B cell (primary cell): ENCODE measurements at regions not wholly inside any gene's neighbourhood (a gene's known extent, or its start where the extent isn't known, plus 50 kb on each side); places are given as distances from the start of the nearest gene placed in this dataset.

ENCODE experiments used
- ATAC-seq: fragments of 200-7000 bp; cut with Tn5 transposase; one replicate; pipeline ENCODE4 v1.10.0; 2021; ENCODE audit warnings: low read depth, mild to moderate bottlenecking, moderate number of reproducible peaks, moderate library complexity
- CTCF ChIA-PET: fragments of 350-600 bp; sonication (Branson Sonifier 250); formaldehyde crosslinking; loops from one replicate; lab custom pipeline; 2021; ENCODE audit warnings: antibody characterized with exemption, inconsistent platforms; lab: Charles Lee
- POLR2A ChIA-PET: fragments of 350-600 bp; sonication (Branson Sonifier 250); formaldehyde crosslinking; loops from one replicate; lab custom pipeline; 2021; ENCODE audit warnings: antibody characterized with exemption; lab: Charles Lee
- DNase-seq: peaks from one replicate; pipeline ENCODE4 v3.0.0; 2013
- H2AFZ ChIP-seq: 2 replicates; pipeline ENCODE4 v1.6.1; 2012; ENCODE audit warnings: mild to moderate bottlenecking, low read depth, low read length; ENCODE audit not compliant: insufficient read depth, poor library complexity, severe bottlenecking
- H3K27ac ChIP-seq, 2 donors: 1 replicate in 1 of 2; 2 replicates in 1 of 2; pipeline ENCODE4 v1.5.1; 2012 to 2013; ENCODE audit warnings: low read length in 2 of 2, mild to moderate bottlenecking in 2 of 2, moderate library complexity in 1 of 2
- H3K27me3 ChIP-seq, 4 experiments: fragments of 200-600 bp in 1 of 4; sonication (generic) in 1 of 4; replicated peaks in 1 of 4; 1 replicate in 2 of 4; 2 replicates in 2 of 4; pipeline versions ENCODE4 v1.6.1 to v1.7.0; 2013 to 2016; ENCODE audit warnings: low read length in 3 of 4, mild to moderate bottlenecking in 2 of 4, mixed read lengths in 1 of 4, moderate library complexity in 1 of 4; ENCODE audit not compliant: insufficient read depth in 4 of 4, control insufficient read depth in 3 of 4; ENCODE audit errors: control extremely low read depth in 1 of 4
- H3K36me3 ChIP-seq, 2 experiments: replicated peaks in 1 of 2; 1 replicate in 1 of 2; 2 replicates in 1 of 2; pipeline versions ENCODE4 v1.6.1 to v1.7.1; 2013; ENCODE audit warnings: low read length in 1 of 2; ENCODE audit not compliant: insufficient read depth in 2 of 2, control insufficient read depth in 1 of 2; ENCODE audit errors: control extremely low read depth in 1 of 2, extremely low read depth in 1 of 2
- H3K4me1 ChIP-seq, 2 donors: fragments of 200-600 bp in 1 of 2; sonication (generic) in 1 of 2; 1 replicate in 1 of 2; 2 replicates in 1 of 2; pipeline versions ENCODE4 v1.5.1 to v1.6.1; 2013 to 2017; ENCODE audit warnings: low read length in 2 of 2; ENCODE audit not compliant: control insufficient read depth in 2 of 2, insufficient read depth in 2 of 2
- H3K4me2 ChIP-seq: replicated peaks from 2 replicates; pipeline ENCODE3; 2012; ENCODE audit warnings: mild to moderate bottlenecking, low read depth, low read length; ENCODE audit not compliant: poor library complexity, severe bottlenecking
- H3K4me3 ChIP-seq, 5 experiments: fragments of 200-600 bp in 1 of 5; sonication (generic) in 1 of 5; 1 replicate in 3 of 5; 2 replicates in 2 of 5; pipeline versions ENCODE4 v1.5.1 to v1.7.0; 2011 to 2016; ENCODE audit warnings: low read length in 4 of 5, mild to moderate bottlenecking in 4 of 5, low read depth in 2 of 5, control low read depth in 1 of 5, moderate library complexity in 1 of 5; ENCODE audit not compliant: insufficient read depth in 1 of 5; ENCODE audit errors: control extremely low read depth in 1 of 5, extremely low read depth in 1 of 5
- H3K79me2 ChIP-seq: fragments of 200-600 bp; sonication (generic); one replicate; pipeline ENCODE4 v1.6.0; 2016; ENCODE audit warnings: low read length; ENCODE audit not compliant: control insufficient read depth, insufficient read depth
- H3K9ac ChIP-seq: fragments of 200-600 bp; sonication (generic); 2 replicates; pipeline ENCODE4 v1.6.1; 2017; ENCODE audit warnings: mild to moderate bottlenecking, low read length, moderate library complexity
- H3K9me3 ChIP-seq, 3 donors: one replicate each; pipeline versions ENCODE4 v1.6.1 to v1.7.1; 2013; ENCODE audit warnings: low read length in 2 of 3; ENCODE audit not compliant: control insufficient read depth in 2 of 3, insufficient read depth in 1 of 3; ENCODE audit errors: control extremely low read depth in 1 of 3
- H4K20me1 ChIP-seq: 2 replicates; pipeline ENCODE4 v1.6.0; 2012; ENCODE audit warnings: mild to moderate bottlenecking, low read length; ENCODE audit not compliant: insufficient read depth, control insufficient read depth, poor library complexity, severe bottlenecking
- H3K27ac Mint-ChIP-seq: one replicate; pipeline ENCODE4 v1.8.0; 2021; ENCODE audit warnings: mixed read lengths
- H3K27me3 Mint-ChIP-seq: one replicate; pipeline ENCODE4 v1.8.0; 2021; ENCODE audit warnings: mixed read lengths
- H3K4me1 Mint-ChIP-seq: one replicate; pipeline ENCODE4 v1.8.0; 2021; ENCODE audit warnings: mixed read lengths
- H3K4me3 Mint-ChIP-seq: one replicate; pipeline ENCODE4 v1.8.0; 2021; ENCODE audit warnings: mixed read lengths
- H3K9me3 Mint-ChIP-seq: one replicate; pipeline ENCODE4 v1.8.0; 2022; ENCODE audit warnings: mixed read lengths; ENCODE audit not compliant: insufficient read depth
- EZH2 ChIP-seq: IDR thresholded peaks from 2 replicates; pipeline ENCODE4 v1.6.1; 2012; ENCODE audit warnings: borderline replicate concordance, low read depth, mild to moderate bottlenecking, moderate library complexity, low read length; ENCODE audit not compliant: insufficient read depth, poor library complexity, severe bottlenecking
- WGBS: methylation state at CpG from one replicate; pipeline ENCODE4 v1.1.5; 2013; ENCODE audit warnings: missing lambda C conversion rate; ENCODE audit not compliant: insufficient coverage; 5-methylcytosine and 5-hydroxymethylcytosine counted together
- intact Hi-C: fragments of 100-400 bp; cut with micrococcal nuclease; formaldehyde crosslinking; loops from one replicate; pipeline ENCODE4 v1.10.0; 2022
- TF ChIP-seq, protein P1 (sequence below): fragments of 200-600 bp; IDR thresholded peaks from one replicate; pipeline ENCODE4 v1.8.0; 2022; ENCODE audit warnings: antibody characterized with exemption, mild to moderate bottlenecking

DNA sequence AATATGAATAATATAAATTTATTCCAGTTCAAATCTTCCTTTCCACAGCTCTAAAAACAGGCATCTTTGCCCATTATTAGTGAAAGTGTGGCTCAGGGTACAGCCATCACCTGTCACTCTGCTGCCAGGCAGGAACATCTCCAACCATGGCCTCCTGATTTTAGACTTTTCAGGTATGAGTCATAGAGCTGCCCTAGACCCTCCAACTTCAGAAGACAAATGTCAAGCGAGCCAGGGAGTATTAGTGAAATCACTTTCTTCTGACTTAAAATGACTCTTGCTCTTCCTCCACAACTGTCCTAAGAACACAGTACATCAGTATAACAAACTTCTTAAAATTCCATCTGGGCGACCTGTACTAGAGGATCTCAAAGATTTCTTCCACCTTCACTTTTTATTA is 78.1 kb upstream of the AKAP13 start:
- CTCF ChIA-PET = interaction anchor here (0.7 to 15.6 kb wide), 5 partner anchors 11 to 111 kb away, joined by 3 to 401 read pairs (median 5); no protein-coding TSS in a partner anchor
- no peaks in the 10 kb centered on the region for H3K27me3 Mint-ChIP-seq
- DNase-seq (no peak), ATAC-seq (no peak)
- 83% methylated on average over 1 of the region's 2 CpGs for WGBS
- H3K4me1 Mint-ChIP-seq = peaks cover 22% of the 10 kb centered on the region
- POLR2A ChIA-PET = interaction anchor here (0.7 to 2.1 kb wide), 2 partner anchors 10 to 23 kb away, joined by 3 to 8 read pairs; no protein-coding TSS in a partner anchor
- no peak overlapping the region for H2AFZ ChIP-seq
- H3K9me3 ChIP-seq = peaks cover 0 to 8% (median 0%) of the 10 kb centered on the region in 3 donors
- no peak overlapping the region for H3K27ac ChIP-seq
- no peaks in the 10 kb centered on the region for H4K20me1 ChIP-seq
- H3K4me1 ChIP-seq = peaks cover under 1 to 16% of the 10 kb centered on the region in 2 donors
- no peaks in the 10 kb centered on the region for H3K9me3 Mint-ChIP-seq
- H3K27me3 ChIP-seq = no peaks in the 10 kb centered on the region
- H3K9ac ChIP-seq = no peak overlapping the region
- H3K4me2 ChIP-seq = no peak overlapping the region
- no peaks in the 10 kb centered on the region for H3K36me3 ChIP-seq
- TF ChIP-seq EZH2 = no peak
- TF ChIP-seq, protein P1, sequence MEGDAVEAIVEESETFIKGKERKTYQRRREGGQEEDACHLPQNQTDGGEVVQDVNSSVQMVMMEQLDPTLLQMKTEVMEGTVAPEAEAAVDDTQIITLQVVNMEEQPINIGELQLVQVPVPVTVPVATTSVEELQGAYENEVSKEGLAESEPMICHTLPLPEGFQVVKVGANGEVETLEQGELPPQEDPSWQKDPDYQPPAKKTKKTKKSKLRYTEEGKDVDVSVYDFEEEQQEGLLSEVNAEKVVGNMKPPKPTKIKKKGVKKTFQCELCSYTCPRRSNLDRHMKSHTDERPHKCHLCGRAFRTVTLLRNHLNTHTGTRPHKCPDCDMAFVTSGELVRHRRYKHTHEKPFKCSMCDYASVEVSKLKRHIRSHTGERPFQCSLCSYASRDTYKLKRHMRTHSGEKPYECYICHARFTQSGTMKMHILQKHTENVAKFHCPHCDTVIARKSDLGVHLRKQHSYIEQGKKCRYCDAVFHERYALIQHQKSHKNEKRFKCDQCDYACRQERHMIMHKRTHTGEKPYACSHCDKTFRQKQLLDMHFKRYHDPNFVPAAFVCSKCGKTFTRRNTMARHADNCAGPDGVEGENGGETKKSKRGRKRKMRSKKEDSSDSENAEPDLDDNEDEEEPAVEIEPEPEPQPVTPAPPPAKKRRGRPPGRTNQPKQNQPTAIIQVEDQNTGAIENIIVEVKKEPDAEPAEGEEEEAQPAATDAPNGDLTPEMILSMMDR = no peak
- H3K4me3 Mint-ChIP-seq = no peak overlapping the region
- no peak overlapping the region for H3K27ac Mint-ChIP-seq
- H3K4me3 ChIP-seq = no peak overlapping the region
- intact Hi-C loops = no loop called here
- no peaks in the 10 kb centered on the region for H3K79me2 ChIP-seq

DNA sequence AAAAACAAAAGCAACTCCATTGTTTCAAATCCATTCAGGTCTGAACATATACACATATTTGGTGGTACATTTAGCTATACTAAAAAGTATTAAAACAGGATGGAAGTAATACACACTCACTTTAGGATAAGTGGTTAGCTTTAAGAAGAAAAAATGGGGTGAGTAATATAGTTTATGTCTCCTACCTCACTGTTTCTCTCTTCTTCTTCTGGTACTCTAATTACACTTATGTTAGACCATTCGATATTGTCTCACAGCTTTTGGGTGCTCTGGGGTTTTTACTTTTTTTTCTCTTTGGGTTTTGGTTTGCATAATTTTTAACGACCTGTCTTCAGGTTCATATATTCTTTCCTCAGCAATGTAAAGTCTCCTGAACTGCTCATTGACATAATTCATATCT is 75.4 kb upstream of the AKAP13 start:
- no peak overlapping the region for H3K4me3 ChIP-seq
- no peak overlapping the region for H3K27ac ChIP-seq
- DNase-seq (no peak), ATAC-seq (no peak)
- H3K27ac Mint-ChIP-seq = no peak overlapping the region
- H3K9ac ChIP-seq = no peak overlapping the region
- H3K79me2 ChIP-seq = no peaks in the 10 kb centered on the region
- no CpG with 5 or more reads among the region's 2 CpGs for WGBS
- H3K4me3 Mint-ChIP-seq = no peak overlapping the region
- H3K4me1 Mint-ChIP-seq = peaks cover 41% of the 10 kb centered on the region
- H3K36me3 ChIP-seq = no peaks in the 10 kb centered on the region
- H3K9me3 Mint-ChIP-seq = no peaks in the 10 kb centered on the region
- H3K27me3 ChIP-seq = no peaks in the 10 kb centered on the region
- ChIA-PET CTCF (interaction anchor here (0.7 to 1.1 kb wide), 3 partner anchors 9 to 109 kb away, joined by 3 to 7 read pairs (median 3); no protein-coding TSS in a partner anchor), POLR2A (no interaction called here)
- no peaks in the 10 kb centered on the region for H3K27me3 Mint-ChIP-seq
- H2AFZ ChIP-seq = no peak overlapping the region
- no peaks in the 10 kb centered on the region for H4K20me1 ChIP-seq
- H3K4me1 ChIP-seq = peaks cover 22 to 36% of the 10 kb centered on the region in 2 donors
- H3K9me3 ChIP-seq = peaks cover 0 to 16% (median 0%) of the 10 kb centered on the region in 3 donors
- intact Hi-C loops = no loop called here
- H3K4me2 ChIP-seq = no peak overlapping the region
- TF ChIP-seq EZH2 = no peak
- TF ChIP-seq, protein P1 = no peak
